ENCODE measurements at regions not wholly inside any gene's neighbourhood (a gene's known extent, or its start where the extent isn't known, plus 50 kb on each side); places are given as distances from the start of the nearest gene placed in this dataset.
"Not testable (repeated sequence)": the region's sequence is repeated elsewhere in the genome, so short reads cannot be mapped to it uniquely, and the experiment has no call there.

GRCh38 chr2:146701183-146701582 is 1143.6 kb upstream of the ACVR2A start:
- no peak for DNase-seq (ENCODE audit: low spot score)
- Mint-ChIP-seq H3K9me3 (peaks cover 25% of the 10 kb centered on the region), H3K4me1 (ENCODE audit: low read depth) (no peaks in the 10 kb centered on the region), H3K27ac (no peak overlapping the region), H3K27me3 (ENCODE audit: low read depth) (no peaks in the 10 kb centered on the region), H3K4me3 (ENCODE audit: low read depth) (no peak overlapping the region), H3K36me3 (ENCODE audit: low read depth) (no peaks in the 10 kb centered on the region)
- intact Hi-C loops (cut with micrococcal nuclease) = no loop called here

- H3K36me3 Mint-ChIP-seq (ENCODE audit: low read depth) = no peaks in the 10 kb centered on the region
- DNase-seq (ENCODE audit: low spot score) = no peak
- no peaks in the 10 kb centered on the region for H3K27me3 Mint-ChIP-seq (ENCODE audit: low read depth)
- H3K4me1 Mint-ChIP-seq (ENCODE audit: low read depth) = no peaks in the 10 kb centered on the region
- H3K4me3 Mint-ChIP-seq (ENCODE audit: low read depth) = no peak overlapping the region
- H3K27ac Mint-ChIP-seq = no peak overlapping the region
- H3K9me3 Mint-ChIP-seq = peaks cover 13% of the 10 kb centered on the region
- intact Hi-C loops (cut with micrococcal nuclease) = no loop called here
Measured at GRCh38 chr2:146697307-146697706, 1147.5 kb upstream of the ACVR2A start.

- intact Hi-C loops (cut with micrococcal nuclease); DNase-seq (ENCODE audit: low spot score); H3K4me1 Mint-ChIP-seq (ENCODE audit: low read depth); H3K27me3 Mint-ChIP-seq (ENCODE audit: low read depth); H3K4me3 Mint-ChIP-seq (ENCODE audit: low read depth); H3K27ac Mint-ChIP-seq; H3K36me3 Mint-ChIP-seq (ENCODE audit: low read depth): not testable (repeated sequence)
- H3K9me3 Mint-ChIP-seq = peaks cover 11% of the 10 kb centered on the region
Measured at GRCh38 chr2:146696787-146697186, 1148.0 kb upstream of the ACVR2A start.

GRCh38 chr2:146681991-146682390 is 1162.8 kb upstream of the ACVR2A start:
- no peak overlapping the region for H3K4me3 Mint-ChIP-seq (ENCODE audit: low read depth)
- DNase-seq (ENCODE audit: low spot score) = no peak
- no peak overlapping the region for H3K27ac Mint-ChIP-seq
- no peaks in the 10 kb centered on the region for H3K4me1 Mint-ChIP-seq (ENCODE audit: low read depth)
- intact Hi-C loops (cut with micrococcal nuclease) = no loop called here
- H3K9me3 Mint-ChIP-seq = no peaks in the 10 kb centered on the region
- no peaks in the 10 kb centered on the region for H3K27me3 Mint-ChIP-seq (ENCODE audit: low read depth)
- H3K36me3 Mint-ChIP-seq (ENCODE audit: low read depth) = no peaks in the 10 kb centered on the region

GRCh38 chr2:146678516-146678915 is 1166.3 kb upstream of the ACVR2A start:
- no peaks in the 10 kb centered on the region for H3K27me3 Mint-ChIP-seq (ENCODE audit: low read depth)
- H3K27ac Mint-ChIP-seq = no peak overlapping the region
- DNase-seq (ENCODE audit: low spot score) = no peak
- intact Hi-C loops (cut with micrococcal nuclease) = no loop called here
- H3K4me1 Mint-ChIP-seq (ENCODE audit: low read depth) = no peaks in the 10 kb centered on the region
- no peaks in the 10 kb centered on the region for H3K36me3 Mint-ChIP-seq (ENCODE audit: low read depth)
- no peaks in the 10 kb centered on the region for H3K9me3 Mint-ChIP-seq
- H3K4me3 Mint-ChIP-seq (ENCODE audit: low read depth) = no peak overlapping the region

GRCh38 chr2:146677280-146677679 is 1167.5 kb upstream of the ACVR2A start:
- no peak for DNase-seq (ENCODE audit: low spot score)

GRCh38 chr2:146669735-146670134 is 1175.1 kb upstream of the ACVR2A start:
- H3K27ac Mint-ChIP-seq = no peak overlapping the region
- intact Hi-C loops (cut with micrococcal nuclease) = no loop called here
- no peak for DNase-seq (ENCODE audit: low spot score)
- no peaks in the 10 kb centered on the region for H3K36me3 Mint-ChIP-seq (ENCODE audit: low read depth)
- H3K4me1 Mint-ChIP-seq (ENCODE audit: low read depth) = no peaks in the 10 kb centered on the region
- no peaks in the 10 kb centered on the region for H3K27me3 Mint-ChIP-seq (ENCODE audit: low read depth)
- no peaks in the 10 kb centered on the region for H3K9me3 Mint-ChIP-seq
- H3K4me3 Mint-ChIP-seq (ENCODE audit: low read depth) = no peak overlapping the region

More at GRCh38 chr2:146677280-146677679, 1167.5 kb upstream of the ACVR2A start:
- no peak overlapping the region for H3K27ac Mint-ChIP-seq
- H3K36me3 Mint-ChIP-seq (ENCODE audit: low read depth) = no peaks in the 10 kb centered on the region
- no peaks in the 10 kb centered on the region for H3K9me3 Mint-ChIP-seq
- intact Hi-C loops (cut with micrococcal nuclease) = no loop called here
- H3K4me1 Mint-ChIP-seq (ENCODE audit: low read depth) = no peaks in the 10 kb centered on the region
- H3K27me3 Mint-ChIP-seq (ENCODE audit: low read depth) = no peaks in the 10 kb centered on the region
- H3K4me3 Mint-ChIP-seq (ENCODE audit: low read depth) = no peak overlapping the region

GRCh38 chr2:146666340-146666739 is 1178.5 kb upstream of the ACVR2A start:
- no peak overlapping the region for H3K4me3 Mint-ChIP-seq (ENCODE audit: low read depth)

GRCh38 chr2:146665800-146666199 is 1179.0 kb upstream of the ACVR2A start:
- intact Hi-C loops (cut with micrococcal nuclease) = no loop called here
- no peak for DNase-seq (ENCODE audit: low spot score)
- Mint-ChIP-seq H3K27me3 (ENCODE audit: low read depth) (no peaks in the 10 kb centered on the region), H3K4me1 (ENCODE audit: low read depth) (no peaks in the 10 kb centered on the region), H3K36me3 (ENCODE audit: low read depth) (no peaks in the 10 kb centered on the region), H3K4me3 (ENCODE audit: low read depth) (no peak overlapping the region), H3K27ac (no peak overlapping the region), H3K9me3 (no peaks in the 10 kb centered on the region)

More at GRCh38 chr2:146666340-146666739, 1178.5 kb upstream of the ACVR2A start:
- no peak for DNase-seq (ENCODE audit: low spot score)
- Mint-ChIP-seq H3K9me3 (no peaks in the 10 kb centered on the region), H3K4me1 (ENCODE audit: low read depth) (no peaks in the 10 kb centered on the region), H3K36me3 (ENCODE audit: low read depth) (no peaks in the 10 kb centered on the region), H3K27me3 (ENCODE audit: low read depth) (no peaks in the 10 kb centered on the region), H3K27ac (no peak overlapping the region)
- intact Hi-C loops (cut with micrococcal nuclease) = no loop called here

GRCh38 chr2:146661473-146662096 is 1183.2 kb upstream of the ACVR2A start:
- H3K27me3 Mint-ChIP-seq (ENCODE audit: low read depth) = no peaks in the 10 kb centered on the region
- H3K4me1 Mint-ChIP-seq (ENCODE audit: low read depth) = no peaks in the 10 kb centered on the region
- H3K36me3 Mint-ChIP-seq (ENCODE audit: low read depth) = no peaks in the 10 kb centered on the region
- no peaks in the 10 kb centered on the region for H3K9me3 Mint-ChIP-seq
- H3K27ac Mint-ChIP-seq = no peak overlapping the region
- DNase-seq (ENCODE audit: low spot score) = no peak
- intact Hi-C loops (cut with micrococcal nuclease) = no loop called here
- no peak overlapping the region for H3K4me3 Mint-ChIP-seq (ENCODE audit: low read depth)

GRCh38 chr2:146659976-146660375 is 1184.9 kb upstream of the ACVR2A start:
- Mint-ChIP-seq H3K27ac (no peak overlapping the region), H3K36me3 (ENCODE audit: low read depth) (no peaks in the 10 kb centered on the region), H3K4me3 (ENCODE audit: low read depth) (no peak overlapping the region), H3K9me3 (no peaks in the 10 kb centered on the region), H3K27me3 (ENCODE audit: low read depth) (no peaks in the 10 kb centered on the region), H3K4me1 (ENCODE audit: low read depth) (no peaks in the 10 kb centered on the region)
- no peak for DNase-seq (ENCODE audit: low spot score)
- intact Hi-C loops (cut with micrococcal nuclease) = no loop called here

GRCh38 chr2:146652311-146652710 is 1192.5 kb upstream of the ACVR2A start:
- Mint-ChIP-seq H3K4me1 (ENCODE audit: low read depth) (no peaks in the 10 kb centered on the region), H3K9me3 (no peaks in the 10 kb centered on the region), H3K4me3 (ENCODE audit: low read depth) (no peak overlapping the region), H3K36me3 (ENCODE audit: low read depth) (no peaks in the 10 kb centered on the region), H3K27me3 (ENCODE audit: low read depth) (no peaks in the 10 kb centered on the region), H3K27ac (no peak overlapping the region)
- intact Hi-C loops (cut with micrococcal nuclease) = no loop called here
- no peak for DNase-seq (ENCODE audit: low spot score)

GRCh38 chr2:146651361-146651760 is 1193.5 kb upstream of the ACVR2A start:
- no peaks in the 10 kb centered on the region for H3K36me3 Mint-ChIP-seq (ENCODE audit: low read depth)
- no peaks in the 10 kb centered on the region for H3K9me3 Mint-ChIP-seq
- intact Hi-C loops (cut with micrococcal nuclease) = no loop called here
- no peaks in the 10 kb centered on the region for H3K4me1 Mint-ChIP-seq (ENCODE audit: low read depth)
- H3K4me3 Mint-ChIP-seq (ENCODE audit: low read depth) = no peak overlapping the region
- DNase-seq (ENCODE audit: low spot score) = no peak
- no peak overlapping the region for H3K27ac Mint-ChIP-seq
- H3K27me3 Mint-ChIP-seq (ENCODE audit: low read depth) = no peaks in the 10 kb centered on the region

- Mint-ChIP-seq H3K27me3 (ENCODE audit: low read depth) (no peaks in the 10 kb centered on the region), H3K36me3 (ENCODE audit: low read depth) (no peaks in the 10 kb centered on the region), H3K4me3 (ENCODE audit: low read depth) (no peak overlapping the region), H3K27ac (no peak overlapping the region), H3K4me1 (ENCODE audit: low read depth) (no peaks in the 10 kb centered on the region), H3K9me3 (peaks cover 7% of the 10 kb centered on the region)
- no peak for DNase-seq (ENCODE audit: low spot score)
- intact Hi-C loops (cut with micrococcal nuclease) = no loop called here
Measured at GRCh38 chr2:146642066-146642465, 1202.8 kb upstream of the ACVR2A start.
